ENCODE measurements at regions not wholly inside any gene's neighbourhood (a gene's known extent, or its start where the extent isn't known, plus 50 kb on each side); places are given as distances from the start of the nearest gene placed in this dataset.

GRCh38 chr4:29636961-29637360, 1083.2 kb upstream of the PCDH7 start:
- Histone ChIP-seq H2AK5ac (ENCODE audit: low read depth, low read length) (no peak overlapping the region), H3K27me3 (ENCODE audit: control insufficient read depth in 3 of 3, insufficient read depth in 3 of 3, low read depth in 1 of 3, low read length in 3 of 3) (no peaks in the 10 kb centered on the region), H3K14ac (ENCODE audit: low read length) (no peak overlapping the region), H2BK15ac (ENCODE audit: low read length) (no peak overlapping the region), H2BK12ac (ENCODE audit: low read length) (no peak overlapping the region), H4K91ac (ENCODE audit: low read depth, low read length, poor library complexity) (no peak overlapping the region), H3K79me1 (ENCODE audit: low read depth, low read length) (no peaks in the 10 kb centered on the region), H3K9me3 (replicated peaks in 1 of 2; ENCODE audit: control insufficient read depth in 2 of 2, insufficient read depth in 1 of 2, low read depth in 1 of 2, low read length in 2 of 2) (no peaks in the 10 kb centered on the region), H3K4me1 (ENCODE audit: control insufficient read depth in 2 of 2, insufficient read depth in 1 of 2, low read depth in 1 of 2, low read length in 2 of 2) (no peaks in the 10 kb centered on the region), H3K18ac (ENCODE audit: low read length) (no peak overlapping the region), H3K27ac (replicated peaks; ENCODE audit: low read length) (no peak overlapping the region), H3K36me3 (replicated peaks in 1 of 2; ENCODE audit: control insufficient read depth in 2 of 2, insufficient read depth in 2 of 2, low read length in 2 of 2) (no peaks in the 10 kb centered on the region), H2AFZ (ENCODE audit: low read length) (no peak overlapping the region), H3K4ac (ENCODE audit: low read length) (no peak overlapping the region), H3K4me2 (ENCODE audit: insufficient read depth, low read length, poor library complexity, severe bottlenecking) (no peak overlapping the region), H3K9ac (ENCODE audit: low read depth, low read length, poor library complexity) (no peak overlapping the region), H2BK5ac (ENCODE audit: low read length) (no peak overlapping the region), H4K8ac (ENCODE audit: low read depth, low read length) (no peak overlapping the region), H3K4me3 (ENCODE audit: low read length in 2 of 2) (no peak overlapping the region), H3K23ac (ENCODE audit: low read depth, low read length, poor library complexity) (no peak overlapping the region), H2BK120ac (ENCODE audit: low read depth, low read length) (no peak overlapping the region)
- no CpG with 5 or more reads among the region's 3 CpGs for WGBS, 2 donors (ENCODE audit: extremely low coverage in 2 of 2, insufficient read length in 2 of 2, insufficient replicate concordance in 1 of 2)
- DNase-seq (ENCODE audit: low spot score), result no peak

DNA sequence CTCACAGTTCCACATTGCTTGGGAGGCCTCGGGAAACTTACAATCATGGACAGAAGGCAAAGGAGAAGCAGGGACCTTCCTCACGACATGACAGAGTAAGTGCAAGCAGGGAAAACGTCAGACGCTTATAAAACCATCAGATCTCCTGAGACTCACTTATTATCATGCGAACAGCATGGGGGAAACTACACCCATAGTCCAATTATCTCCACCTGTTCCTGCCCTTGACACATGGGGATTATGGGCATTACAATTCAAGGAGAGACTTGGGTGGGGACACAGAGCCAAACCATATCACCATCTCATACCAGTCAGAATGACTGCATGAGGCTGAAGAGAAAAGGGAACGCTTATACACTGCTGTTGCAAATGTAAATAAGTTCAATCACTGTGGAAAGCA, 1066.9 kb upstream of the PCDH7 start:
- H3K36me3 ChIP-seq (replicated peaks in 1 of 2; ENCODE audit: control insufficient read depth in 2 of 2, insufficient read depth in 2 of 2, low read length in 2 of 2), result no peaks in the 10 kb centered on the region
- no peak overlapping the region for H2BK5ac ChIP-seq (ENCODE audit: low read length)
- H3K27ac ChIP-seq (replicated peaks; ENCODE audit: low read length), result no peak overlapping the region
- WGBS, 2 donors (ENCODE audit: extremely low coverage in 2 of 2, insufficient read length in 2 of 2, insufficient replicate concordance in 1 of 2), result no CpG with 5 or more reads among the region's 6 CpGs
- H4K8ac ChIP-seq (ENCODE audit: low read depth, low read length), result no peak overlapping the region
- H3K9me3 ChIP-seq (replicated peaks in 1 of 2; ENCODE audit: control insufficient read depth in 2 of 2, insufficient read depth in 1 of 2, low read depth in 1 of 2, low read length in 2 of 2), result no peaks in the 10 kb centered on the region
- H3K4ac ChIP-seq (ENCODE audit: low read length), result no peak overlapping the region
- no peaks in the 10 kb centered on the region for H3K4me1 ChIP-seq (ENCODE audit: control insufficient read depth in 2 of 2, insufficient read depth in 1 of 2, low read depth in 1 of 2, low read length in 2 of 2)
- H3K27me3 ChIP-seq (ENCODE audit: control insufficient read depth in 3 of 3, insufficient read depth in 3 of 3, low read depth in 1 of 3, low read length in 3 of 3), result no peaks in the 10 kb centered on the region
- no peak overlapping the region for H3K14ac ChIP-seq (ENCODE audit: low read length)
- no peak overlapping the region for H3K4me3 ChIP-seq (ENCODE audit: low read length in 2 of 2)
- H2AFZ ChIP-seq (ENCODE audit: low read length), result no peak overlapping the region
- no peak overlapping the region for H2AK5ac ChIP-seq (ENCODE audit: low read depth, low read length)
- DNase-seq (ENCODE audit: low spot score), result no peak
- no peak overlapping the region for H3K9ac ChIP-seq (ENCODE audit: low read depth, low read length, poor library complexity)
- H3K4me2 ChIP-seq (ENCODE audit: insufficient read depth, low read length, poor library complexity, severe bottlenecking), result no peak overlapping the region
- H4K91ac ChIP-seq (ENCODE audit: low read depth, low read length, poor library complexity), result no peak overlapping the region
- H3K18ac ChIP-seq (ENCODE audit: low read length), result no peak overlapping the region
- H2BK15ac ChIP-seq (ENCODE audit: low read length), result no peak overlapping the region
- H2BK12ac ChIP-seq (ENCODE audit: low read length), result no peak overlapping the region
- H3K23ac ChIP-seq (ENCODE audit: low read depth, low read length, poor library complexity), result no peak overlapping the region
- H3K79me1 ChIP-seq (ENCODE audit: low read depth, low read length), result no peaks in the 10 kb centered on the region
- no peak overlapping the region for H2BK120ac ChIP-seq (ENCODE audit: low read depth, low read length)

DNA sequence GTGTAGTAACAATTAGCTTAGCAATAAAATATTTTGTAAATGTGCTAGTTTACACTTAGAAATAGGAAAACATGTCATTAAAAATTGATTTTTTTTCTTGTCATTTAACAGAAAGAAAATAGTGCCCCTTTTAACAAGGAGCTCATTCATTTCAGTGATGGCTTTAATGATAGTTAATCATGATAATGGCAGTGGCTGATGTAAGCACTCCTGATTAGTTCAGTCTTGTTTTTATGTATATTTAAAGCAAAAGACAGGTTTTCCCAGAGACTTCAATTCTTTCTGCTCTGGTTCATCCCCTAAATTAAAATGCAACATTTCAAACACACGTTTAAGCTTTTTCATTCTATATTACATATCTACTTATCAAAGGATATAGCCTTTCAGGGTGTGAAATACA, 1039.5 kb upstream of the PCDH7 start:
- Histone ChIP-seq H2BK15ac (ENCODE audit: low read length) (no peak overlapping the region), H3K9me3 (replicated peaks in 1 of 2; ENCODE audit: control insufficient read depth in 2 of 2, insufficient read depth in 1 of 2, low read depth in 1 of 2, low read length in 2 of 2) (no peaks in the 10 kb centered on the region), H3K4ac (ENCODE audit: low read length) (no peak overlapping the region), H3K9ac (ENCODE audit: low read depth, low read length, poor library complexity) (no peak overlapping the region), H3K27ac (replicated peaks; ENCODE audit: low read length) (no peak overlapping the region), H3K23ac (ENCODE audit: low read depth, low read length, poor library complexity) (no peak overlapping the region), H3K4me2 (ENCODE audit: insufficient read depth, low read length, poor library complexity, severe bottlenecking) (no peak overlapping the region), H3K14ac (ENCODE audit: low read length) (no peak overlapping the region), H3K36me3 (replicated peaks in 1 of 2; ENCODE audit: control insufficient read depth in 2 of 2, insufficient read depth in 2 of 2, low read length in 2 of 2) (no peaks in the 10 kb centered on the region), H3K79me1 (ENCODE audit: low read depth, low read length) (no peaks in the 10 kb centered on the region), H4K91ac (ENCODE audit: low read depth, low read length, poor library complexity) (no peak overlapping the region), H3K27me3 (ENCODE audit: control insufficient read depth in 3 of 3, insufficient read depth in 3 of 3, low read depth in 1 of 3, low read length in 3 of 3) (no peaks in the 10 kb centered on the region), H2BK12ac (ENCODE audit: low read length) (no peak overlapping the region), H3K4me3 (ENCODE audit: low read length in 2 of 2) (no peak overlapping the region), H2BK120ac (ENCODE audit: low read depth, low read length) (no peak overlapping the region), H2AFZ (ENCODE audit: low read length) (no peak overlapping the region), H2AK5ac (ENCODE audit: low read depth, low read length) (no peak overlapping the region), H2BK5ac (ENCODE audit: low read length) (no peak overlapping the region), H3K18ac (ENCODE audit: low read length) (no peak overlapping the region), H4K8ac (ENCODE audit: low read depth, low read length) (no peak overlapping the region), H3K4me1 (ENCODE audit: control insufficient read depth in 2 of 2, insufficient read depth in 1 of 2, low read depth in 1 of 2, low read length in 2 of 2) (no peaks in the 10 kb centered on the region)
- WGBS, 2 donors (ENCODE audit: extremely low coverage in 2 of 2, insufficient read length in 2 of 2, insufficient replicate concordance in 1 of 2), result no CpG with 5 or more reads among the region's 1 CpG
- DNase-seq (ENCODE audit: low spot score), result no peak

GRCh38 chr4:29704059-29704458, 1016.1 kb upstream of the PCDH7 start:
- Histone ChIP-seq H2BK15ac (ENCODE audit: low read length) (no peak overlapping the region), H3K9ac (ENCODE audit: low read depth, low read length, poor library complexity) (no peak overlapping the region), H3K23ac (ENCODE audit: low read depth, low read length, poor library complexity) (no peak overlapping the region), H3K14ac (ENCODE audit: low read length) (no peak overlapping the region), H2BK5ac (ENCODE audit: low read length) (no peak overlapping the region), H3K36me3 (replicated peaks in 1 of 2; ENCODE audit: control insufficient read depth in 2 of 2, insufficient read depth in 2 of 2, low read length in 2 of 2) (no peaks in the 10 kb centered on the region), H3K4me3 (ENCODE audit: low read length in 2 of 2) (no peak overlapping the region), H2AK5ac (ENCODE audit: low read depth, low read length) (no peak overlapping the region), H3K4me1 (ENCODE audit: control insufficient read depth in 2 of 2, insufficient read depth in 1 of 2, low read depth in 1 of 2, low read length in 2 of 2) (no peaks in the 10 kb centered on the region), H3K18ac (ENCODE audit: low read length) (no peak overlapping the region), H3K79me1 (ENCODE audit: low read depth, low read length) (no peaks in the 10 kb centered on the region), H3K27ac (replicated peaks; ENCODE audit: low read length) (no peak overlapping the region), H3K27me3 (ENCODE audit: control insufficient read depth in 3 of 3, insufficient read depth in 3 of 3, low read depth in 1 of 3, low read length in 3 of 3) (no peaks in the 10 kb centered on the region), H2AFZ (ENCODE audit: low read length) (no peak overlapping the region), H2BK120ac (ENCODE audit: low read depth, low read length) (no peak overlapping the region), H4K8ac (ENCODE audit: low read depth, low read length) (no peak overlapping the region), H3K9me3 (replicated peaks in 1 of 2; ENCODE audit: control insufficient read depth in 2 of 2, insufficient read depth in 1 of 2, low read depth in 1 of 2, low read length in 2 of 2) (no peaks in the 10 kb centered on the region), H3K4me2 (ENCODE audit: insufficient read depth, low read length, poor library complexity, severe bottlenecking) (no peak overlapping the region), H3K4ac (ENCODE audit: low read length) (no peak overlapping the region), H4K91ac (ENCODE audit: low read depth, low read length, poor library complexity) (no peak overlapping the region), H2BK12ac (ENCODE audit: low read length) (no peak overlapping the region)
- WGBS, 2 donors (ENCODE audit: extremely low coverage in 2 of 2, insufficient read length in 2 of 2, insufficient replicate concordance in 1 of 2), result 100% methylated on average over 1 of the region's 2 CpGs; no CpG with 5 or more reads in 1 of the 2 donors
- DNase-seq (ENCODE audit: low spot score), result no peak
